ENCODE measurements at regions not wholly inside any gene's neighbourhood (a gene's known extent, or its start where the extent isn't known, plus 50 kb on each side); places are given as distances from the start of the nearest gene placed in this dataset.

GRCh38 chr9:87085073-87085472, 137.8 kb upstream of the GAS1 start:
- DNase-seq (ENCODE audit: low read depth): no peak

- no peak for DNase-seq (ENCODE audit: low read depth)
Observed at GRCh38 chr9:87085521-87085920, 138.2 kb upstream of the GAS1 start.

DNA sequence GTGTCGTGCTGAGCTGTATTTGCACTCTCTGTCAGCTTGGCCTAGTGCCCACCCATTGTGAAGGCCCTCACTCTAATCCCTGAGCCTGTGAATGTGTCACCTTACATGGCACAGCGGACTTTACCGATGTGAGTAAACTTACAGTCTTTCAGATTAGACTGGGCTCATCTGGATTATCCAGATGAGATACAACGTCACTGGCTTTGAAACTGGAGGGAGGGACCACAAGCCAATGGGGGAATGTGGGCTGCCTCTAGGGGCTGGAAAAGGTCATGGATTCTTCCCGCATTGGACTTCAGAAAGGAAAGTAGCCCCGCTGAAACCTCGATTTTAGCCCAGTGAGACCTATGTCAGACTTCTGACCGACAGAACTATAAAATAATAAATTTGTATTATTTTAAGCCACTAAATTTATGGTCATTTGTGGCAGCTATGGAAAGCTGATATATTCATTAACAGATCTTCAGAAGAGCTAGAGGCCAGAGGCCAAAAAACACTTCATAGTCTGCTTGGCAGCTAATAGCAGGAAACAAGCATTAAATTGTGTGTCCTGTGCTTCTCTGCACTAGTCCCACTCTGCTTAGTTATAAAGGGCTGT, 139.0 kb upstream of the GAS1 start:
- no peak for DNase-seq (ENCODE audit: low read depth)

DNA sequence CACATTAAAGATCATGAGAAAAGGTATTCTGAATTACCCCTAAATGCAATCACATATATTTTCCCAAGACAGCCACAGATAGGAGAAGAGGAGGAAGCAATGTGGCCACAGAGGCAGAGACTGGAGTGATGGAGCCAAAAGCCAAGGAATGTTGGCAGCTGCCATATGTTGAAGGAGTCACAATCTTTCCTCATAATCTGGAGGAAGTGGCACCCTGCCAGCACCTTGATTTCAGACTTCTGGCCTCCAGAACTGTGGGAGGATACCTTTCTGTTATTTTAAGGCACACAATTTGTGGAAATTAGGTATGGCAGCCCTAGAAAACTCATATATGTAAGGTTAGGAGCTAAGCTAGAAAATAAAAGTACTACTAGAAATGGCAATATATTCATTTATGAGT, 139.9 kb upstream of the GAS1 start:
- no peak for DNase-seq (ENCODE audit: low read depth)

DNA sequence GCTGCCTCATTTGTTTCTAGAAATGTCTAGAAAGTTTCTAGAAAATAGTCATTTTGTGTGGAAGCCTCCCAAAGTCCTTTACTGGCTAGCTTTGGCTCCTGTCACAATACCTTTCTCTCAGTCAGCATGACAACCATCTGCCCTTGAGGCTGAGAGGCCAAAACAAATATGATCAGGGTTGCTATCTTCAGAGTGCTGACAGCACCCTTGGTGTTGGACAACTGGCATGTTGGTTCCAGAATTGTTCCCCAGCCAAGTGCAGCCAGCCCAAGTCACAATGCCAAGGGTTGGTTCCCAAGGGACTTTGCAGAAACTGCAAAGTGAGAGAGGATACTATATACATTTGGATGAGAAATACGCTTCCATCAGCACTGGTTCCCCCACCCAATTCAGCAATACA, 140.9 kb upstream of the GAS1 start:
- DNase-seq (ENCODE audit: low read depth): no peak

- no peak for DNase-seq (ENCODE audit: low read depth)
Observed at GRCh38 chr9:87088621-87089365, 141.5 kb upstream of the GAS1 start.

- no peak for DNase-seq (ENCODE audit: low read depth)
Observed at GRCh38 chr9:87089506-87089905, 142.2 kb upstream of the GAS1 start.

GRCh38 chr9:87089929-87090328, 142.6 kb upstream of the GAS1 start:
- DNase-seq (ENCODE audit: low read depth): no peak

GRCh38 chr9:87093777-87094176, 146.5 kb upstream of the GAS1 start:
- DNase-seq (ENCODE audit: low read depth): no peak

GRCh38 chr9:87095951-87096350, 148.6 kb upstream of the GAS1 start:
- no peak for DNase-seq (ENCODE audit: low read depth)

DNA sequence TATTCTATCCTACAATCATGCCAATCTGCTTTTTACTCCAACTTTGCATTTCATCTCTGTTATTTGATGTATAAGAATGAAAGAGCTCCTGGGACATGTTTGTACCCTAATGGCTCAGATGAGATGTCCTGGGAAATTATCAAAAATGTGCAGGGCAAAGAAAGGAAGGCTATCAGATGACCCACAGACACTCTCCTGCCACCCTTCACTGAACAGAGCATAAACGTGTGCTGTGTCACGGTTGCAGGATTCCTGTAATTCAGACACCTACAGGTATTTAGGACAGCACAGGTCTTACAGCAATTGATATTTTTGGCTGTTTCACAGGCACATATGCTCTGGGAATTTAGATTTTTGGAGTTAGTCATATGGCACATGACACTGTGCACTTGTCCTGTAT, 149.2 kb upstream of the GAS1 start:
- no peak for DNase-seq (ENCODE audit: low read depth)

DNA sequence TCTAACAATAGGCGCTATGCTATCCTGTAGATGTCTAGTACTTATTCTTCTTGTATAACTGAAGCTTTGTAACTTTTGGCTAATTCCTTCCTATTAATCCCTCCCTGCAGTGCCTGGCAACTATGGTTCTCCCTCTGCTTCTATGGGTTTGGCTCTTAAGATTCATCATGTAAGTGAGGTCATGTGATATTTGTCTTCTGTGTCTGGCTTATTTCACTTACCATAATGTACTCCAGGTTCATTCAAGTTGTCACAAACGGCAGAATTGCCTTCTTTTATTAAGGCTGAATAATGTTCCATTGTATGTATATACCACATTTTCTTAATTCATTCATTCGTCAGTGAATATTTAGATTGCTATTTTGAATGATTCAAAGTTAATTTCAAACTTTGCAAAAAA, 149.9 kb upstream of the GAS1 start:
- no peak for DNase-seq (ENCODE audit: low read depth)

GRCh38 chr9:87099407-87099806, 152.1 kb upstream of the GAS1 start:
- DNase-seq (ENCODE audit: low read depth): no peak

GRCh38 chr9:87100001-87100400, 152.7 kb upstream of the GAS1 start:
- no peak for DNase-seq (ENCODE audit: low read depth)

GRCh38 chr9:87102126-87102525, 154.8 kb upstream of the GAS1 start:
- no peak for DNase-seq (ENCODE audit: low read depth)

- DNase-seq (ENCODE audit: low read depth): no peak
Observed at GRCh38 chr9:87107072-87107471, 159.8 kb upstream of the GAS1 start.

GRCh38 chr9:87108661-87109060, 161.4 kb upstream of the GAS1 start:
- DNase-seq (ENCODE audit: low read depth): no peak

- no peak for DNase-seq (ENCODE audit: low read depth)
Observed at GRCh38 chr9:87109231-87109631, 161.9 kb upstream of the GAS1 start.

GRCh38 chr9:87109851-87110250, 162.5 kb upstream of the GAS1 start:
- no peak for DNase-seq (ENCODE audit: low read depth)

DNA sequence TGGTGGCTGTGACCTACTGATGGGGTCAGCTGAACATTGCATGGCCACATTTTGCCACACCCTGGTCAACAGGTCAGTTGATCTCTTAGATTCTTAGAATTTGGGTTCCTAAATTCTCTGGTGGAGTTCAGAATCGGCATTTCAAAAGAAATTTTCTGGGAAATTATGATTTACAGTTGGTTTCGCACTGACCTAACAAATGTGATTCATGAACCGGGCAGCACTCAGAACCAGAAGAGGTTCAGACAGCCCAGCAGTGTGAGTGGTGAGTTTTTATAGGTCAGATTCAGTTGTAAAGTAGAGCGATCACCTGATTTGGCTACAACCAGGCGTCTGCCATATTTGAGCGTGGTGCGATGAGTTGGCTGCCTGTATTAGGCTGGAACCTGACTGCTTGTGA, 163.7 kb upstream of the GAS1 start:
- DNase-seq (ENCODE audit: low read depth): no peak

DNA sequence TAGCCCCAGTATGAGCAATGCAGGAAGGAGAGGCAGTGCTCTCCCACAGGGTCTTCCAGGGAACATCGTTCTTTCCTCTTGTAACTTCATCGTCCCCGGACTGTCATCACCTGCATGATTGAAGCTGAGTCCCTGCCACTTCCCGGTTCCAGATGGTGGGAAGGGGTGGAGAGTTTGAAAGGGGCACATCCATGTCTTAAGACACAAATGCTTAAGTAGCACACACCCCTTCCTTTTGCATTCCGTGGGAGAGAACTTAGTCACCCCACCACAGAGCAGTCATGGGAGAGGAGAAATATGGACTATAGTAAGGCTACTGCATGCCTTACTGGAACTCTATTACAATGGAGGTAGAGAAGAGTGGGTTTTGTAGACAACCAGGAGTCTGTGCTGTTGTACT, 165.3 kb upstream of the GAS1 start:
- no peak for DNase-seq (ENCODE audit: low read depth)

DNA sequence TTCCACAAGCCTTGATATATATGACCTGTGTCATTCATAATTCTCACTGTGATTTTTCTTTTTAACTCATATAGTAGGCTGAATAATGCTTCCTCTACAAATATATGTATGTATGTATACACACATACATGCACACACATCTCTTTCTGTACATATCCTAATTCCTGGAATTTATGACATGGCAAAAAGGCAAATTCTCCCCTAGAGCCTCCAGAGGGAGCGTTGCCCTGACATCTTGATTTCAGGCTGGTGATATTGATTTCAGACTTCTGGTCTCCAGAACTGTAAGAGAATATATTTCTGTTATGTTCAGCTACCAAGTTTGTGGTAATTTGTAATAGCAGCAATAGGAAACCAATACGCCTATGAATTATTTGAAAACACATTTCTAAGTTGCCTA, 166.6 kb upstream of the GAS1 start:
- DNase-seq (ENCODE audit: low read depth): no peak

GRCh38 chr9:87115785-87116184, 168.5 kb upstream of the GAS1 start:
- no peak for DNase-seq (ENCODE audit: low read depth)

- DNase-seq (ENCODE audit: low read depth): no peak
Observed at GRCh38 chr9:87116492-87116891, 169.2 kb upstream of the GAS1 start.
